ENCODE measurements at regions not wholly inside any gene's neighbourhood (a gene's known extent, or its start where the extent isn't known, plus 50 kb on each side); places are given as distances from the start of the nearest gene placed in this dataset.

DNA sequence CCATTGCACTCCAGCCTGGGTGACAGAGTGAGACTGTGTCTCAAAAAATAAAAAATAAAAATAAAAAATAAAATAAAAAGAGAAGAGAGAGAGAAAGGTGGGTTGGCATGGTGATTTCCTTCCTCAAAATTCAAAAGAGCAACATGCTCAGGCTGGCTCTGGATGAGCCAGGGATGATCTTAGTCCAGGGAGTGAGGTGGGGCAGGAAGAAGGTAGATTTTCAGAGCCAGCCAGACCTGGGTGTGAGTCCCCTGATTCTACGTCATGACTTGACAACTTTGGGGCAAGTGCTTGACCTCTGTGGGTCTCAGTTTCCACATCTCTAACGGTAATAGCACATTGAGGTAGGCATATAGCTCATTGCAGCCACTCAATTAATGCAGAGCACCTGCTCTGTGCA lies 109.4 kb upstream of the CTBP2 start:
- TF ChIP-seq, protein P1, sequence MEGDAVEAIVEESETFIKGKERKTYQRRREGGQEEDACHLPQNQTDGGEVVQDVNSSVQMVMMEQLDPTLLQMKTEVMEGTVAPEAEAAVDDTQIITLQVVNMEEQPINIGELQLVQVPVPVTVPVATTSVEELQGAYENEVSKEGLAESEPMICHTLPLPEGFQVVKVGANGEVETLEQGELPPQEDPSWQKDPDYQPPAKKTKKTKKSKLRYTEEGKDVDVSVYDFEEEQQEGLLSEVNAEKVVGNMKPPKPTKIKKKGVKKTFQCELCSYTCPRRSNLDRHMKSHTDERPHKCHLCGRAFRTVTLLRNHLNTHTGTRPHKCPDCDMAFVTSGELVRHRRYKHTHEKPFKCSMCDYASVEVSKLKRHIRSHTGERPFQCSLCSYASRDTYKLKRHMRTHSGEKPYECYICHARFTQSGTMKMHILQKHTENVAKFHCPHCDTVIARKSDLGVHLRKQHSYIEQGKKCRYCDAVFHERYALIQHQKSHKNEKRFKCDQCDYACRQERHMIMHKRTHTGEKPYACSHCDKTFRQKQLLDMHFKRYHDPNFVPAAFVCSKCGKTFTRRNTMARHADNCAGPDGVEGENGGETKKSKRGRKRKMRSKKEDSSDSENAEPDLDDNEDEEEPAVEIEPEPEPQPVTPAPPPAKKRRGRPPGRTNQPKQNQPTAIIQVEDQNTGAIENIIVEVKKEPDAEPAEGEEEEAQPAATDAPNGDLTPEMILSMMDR (IDR thresholded peaks at IDR 0.05): no peak
- no peak for TF ChIP-seq POLR2A (IDR thresholded peaks at IDR 0.05)

Data from right lobe of liver (tissue), 4 donors.